GM21737 (cell line): ENCODE measurements at regions not wholly inside any gene's neighbourhood (a gene's known extent, or its start where the extent isn't known, plus 50 kb on each side); places are given as distances from the start of the nearest gene placed in this dataset.

Experiments
- ATAC-seq: cut with Tn5 transposase; IDR thresholded peaks from one replicate; pipeline ENCODE4 v1.9.1; 2021; ENCODE audit warnings: mild to moderate bottlenecking, moderate library complexity; ENCODE audit not compliant: unreplicated experiment

DNA sequence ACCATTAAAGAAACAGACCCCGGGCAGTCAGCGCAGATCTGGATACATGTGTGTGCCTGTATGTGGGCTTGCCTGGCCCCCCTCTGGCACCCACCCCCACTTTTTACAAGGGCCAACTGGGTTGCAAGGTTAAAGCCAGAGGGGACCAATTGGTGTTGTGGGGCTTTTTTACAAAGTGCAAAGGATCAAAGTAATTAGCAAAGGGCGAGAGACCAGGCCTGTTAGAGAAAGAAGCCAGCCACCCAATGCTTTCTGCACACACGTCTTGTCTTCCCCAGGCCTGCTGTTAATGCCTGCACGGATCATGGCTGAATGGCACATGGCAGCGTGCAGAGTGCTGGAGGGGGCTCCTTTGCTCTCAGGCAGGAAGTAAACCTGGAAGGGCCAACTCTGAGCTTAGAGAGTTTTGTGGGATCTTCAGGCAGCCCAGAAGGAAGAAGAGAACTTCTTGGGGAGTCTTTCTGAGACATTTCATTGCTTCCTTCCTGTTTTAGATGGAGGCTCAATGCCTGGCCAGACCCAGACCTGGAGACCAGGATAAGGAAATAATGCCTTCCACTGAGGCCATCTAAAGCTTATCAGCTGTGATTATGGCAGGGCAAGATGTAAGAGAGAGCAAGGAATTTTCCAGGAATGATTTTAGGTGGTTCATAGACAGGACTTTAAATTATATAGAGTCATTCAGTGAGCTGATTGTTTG, 523.4 kb upstream of the TBX3 start:
- no peak for ATAC-seq

DNA sequence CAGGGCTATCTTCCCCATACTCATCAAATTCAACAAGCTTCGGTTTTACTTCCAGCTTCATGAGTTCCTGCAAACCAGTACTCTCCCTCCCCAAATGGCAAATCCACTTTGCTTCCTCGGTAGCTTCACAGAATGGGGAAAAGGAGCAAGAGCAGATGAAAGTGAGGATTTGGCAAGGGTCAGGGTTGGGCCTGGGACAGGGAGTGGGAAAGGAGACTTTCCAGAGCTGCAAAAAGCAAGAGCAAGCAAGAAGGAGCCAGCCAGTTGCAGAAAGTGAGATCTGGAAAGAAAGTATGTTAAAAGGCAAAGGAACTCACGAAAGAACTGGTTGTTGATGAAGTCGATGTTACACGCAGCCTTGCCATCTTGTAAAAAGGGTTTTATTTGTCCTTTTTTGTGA, 522.8 kb upstream of the TBX3 start:
- no peak for ATAC-seq

DNA sequence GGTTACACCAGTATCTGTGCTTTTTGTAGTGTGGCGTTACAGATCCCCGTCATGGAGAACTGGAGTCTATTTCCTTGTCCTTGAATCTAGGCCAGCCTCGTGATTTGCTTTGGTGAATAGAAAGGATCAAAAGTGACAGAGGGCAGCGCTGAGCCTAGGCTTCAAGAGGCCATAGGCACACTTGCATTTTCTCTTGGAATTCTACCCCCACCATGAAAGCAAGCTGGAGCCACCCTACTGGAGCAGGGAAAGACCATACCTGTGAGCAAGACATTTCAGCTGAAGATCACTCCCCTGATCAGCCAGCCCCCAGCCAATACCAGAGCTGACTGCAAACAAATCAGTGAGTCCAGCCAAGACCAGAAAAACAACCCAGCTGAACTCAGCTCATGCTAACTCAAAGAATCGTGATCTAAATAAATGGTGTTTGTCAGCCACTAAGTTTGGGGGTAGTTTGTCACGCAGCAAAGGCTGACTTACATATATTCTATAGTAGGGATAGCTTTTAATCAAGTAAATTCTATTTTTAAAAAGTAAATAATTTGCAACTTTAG, 521.9 kb upstream of the TBX3 start:
- no peak for ATAC-seq

DNA sequence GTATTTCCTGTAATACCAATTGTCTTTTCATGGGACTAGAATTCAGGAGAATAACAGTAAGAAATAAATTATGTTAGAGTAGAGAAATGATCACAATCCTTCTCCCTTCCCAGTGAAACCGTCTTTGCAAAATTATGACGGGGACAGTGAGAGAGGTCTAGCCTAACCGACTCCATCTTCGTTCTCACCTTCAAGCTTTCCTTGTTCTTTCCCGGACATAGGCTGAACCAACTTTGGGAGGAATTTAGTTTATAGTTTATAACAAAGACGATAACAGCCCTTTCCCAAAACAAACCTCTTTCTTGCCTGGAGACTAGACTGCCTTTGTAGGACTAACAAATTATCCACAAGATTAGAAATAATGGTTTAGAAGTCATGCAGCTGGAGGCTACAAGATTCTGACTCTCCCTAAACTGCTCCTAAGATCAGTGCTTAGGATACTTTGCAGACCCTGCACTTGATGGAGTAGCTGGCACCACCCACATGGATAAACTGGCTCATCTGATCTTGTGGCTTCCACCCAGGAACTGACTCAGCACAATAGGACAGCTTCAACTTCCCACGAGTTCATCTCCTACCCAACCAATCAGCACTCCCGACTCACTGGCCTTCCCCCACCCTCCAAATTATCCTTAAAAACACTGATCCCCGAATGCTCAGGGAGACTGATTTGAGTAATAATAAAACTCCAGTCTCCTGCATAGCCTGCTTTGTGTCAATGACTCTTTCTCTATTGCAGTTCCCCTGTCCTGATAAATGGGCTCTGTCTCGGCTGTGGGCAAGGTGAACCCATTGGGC, 521.2 kb upstream of the TBX3 start:
- no peak for ATAC-seq

DNA sequence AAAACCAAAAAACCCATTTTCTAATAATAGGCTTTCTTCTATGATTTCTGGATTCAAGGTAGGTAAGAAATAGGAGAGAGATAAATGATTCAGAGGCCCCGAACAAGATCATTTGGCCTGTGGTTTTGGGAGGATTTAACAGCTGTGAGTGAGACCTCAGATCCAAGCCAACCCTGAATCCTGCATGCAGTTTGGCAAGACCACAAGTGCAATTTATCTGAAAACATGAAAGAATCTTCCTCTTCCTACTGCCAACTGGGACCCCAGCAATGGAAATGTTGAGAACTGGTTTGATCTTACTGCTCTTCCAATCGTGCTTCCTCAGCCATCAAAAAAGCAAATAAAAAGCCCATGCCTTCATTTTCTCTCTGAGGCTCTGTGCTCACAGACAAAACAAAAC, 519.7 kb upstream of the TBX3 start:
- no peak for ATAC-seq

DNA sequence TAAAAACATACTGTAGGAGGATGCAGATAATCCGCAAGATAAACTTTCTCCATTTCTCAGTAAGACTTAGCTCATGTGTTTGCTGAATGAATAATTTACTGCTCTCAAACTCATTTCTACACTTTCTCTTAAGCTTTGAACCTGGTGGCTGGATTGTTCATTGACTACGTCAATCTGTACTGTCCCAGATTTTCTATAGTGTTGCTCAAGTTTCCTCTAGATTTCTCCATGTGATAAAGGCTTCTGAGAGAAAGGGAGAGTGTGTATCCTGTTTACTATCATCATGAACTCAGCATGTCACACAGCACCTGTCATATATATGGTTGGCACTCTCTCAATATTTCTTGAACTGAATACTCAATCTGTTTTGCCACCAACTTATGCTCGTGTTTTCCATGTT, 518.0 kb upstream of the TBX3 start:
- no peak for ATAC-seq

DNA sequence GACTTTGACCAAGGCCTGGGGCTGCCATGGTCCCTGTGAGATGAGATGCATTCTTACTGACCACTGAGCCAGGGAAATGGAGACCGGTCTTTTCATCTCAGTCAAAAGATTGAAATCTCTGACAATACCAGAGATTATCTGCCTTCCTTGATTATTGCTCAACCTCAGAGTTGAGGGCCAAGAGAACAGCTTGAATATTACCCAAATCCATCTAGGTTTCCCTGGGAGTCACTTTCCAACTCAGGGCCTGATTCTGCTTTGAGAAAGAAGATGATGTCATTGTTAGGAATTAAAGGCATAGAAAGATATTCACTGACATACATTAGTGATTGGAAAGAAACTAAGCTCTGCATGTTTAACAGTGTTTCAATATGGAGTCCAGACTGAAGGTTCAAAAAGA, 515.9 kb upstream of the TBX3 start:
- ATAC-seq = no peak

DNA sequence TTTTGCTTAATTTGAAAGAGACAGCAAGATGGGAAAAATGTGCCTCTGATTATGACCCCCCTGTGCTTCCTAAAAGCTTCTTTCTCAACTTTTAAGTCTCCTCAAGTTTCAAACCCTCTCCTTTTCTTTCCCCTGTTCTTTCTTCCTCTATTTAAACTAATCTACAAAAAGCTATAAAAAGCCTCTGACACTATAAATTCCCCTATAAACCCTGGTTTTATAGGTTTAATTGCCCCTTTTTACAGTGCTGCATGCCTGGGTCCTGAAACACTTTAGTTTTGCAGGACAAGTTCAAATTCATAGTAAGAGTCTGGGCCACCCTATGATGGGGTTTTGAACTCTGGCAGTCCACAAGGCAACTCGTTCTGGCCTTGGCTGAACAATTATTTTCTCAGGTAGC, 510.9 kb upstream of the TBX3 start:
- ATAC-seq = no peak

DNA sequence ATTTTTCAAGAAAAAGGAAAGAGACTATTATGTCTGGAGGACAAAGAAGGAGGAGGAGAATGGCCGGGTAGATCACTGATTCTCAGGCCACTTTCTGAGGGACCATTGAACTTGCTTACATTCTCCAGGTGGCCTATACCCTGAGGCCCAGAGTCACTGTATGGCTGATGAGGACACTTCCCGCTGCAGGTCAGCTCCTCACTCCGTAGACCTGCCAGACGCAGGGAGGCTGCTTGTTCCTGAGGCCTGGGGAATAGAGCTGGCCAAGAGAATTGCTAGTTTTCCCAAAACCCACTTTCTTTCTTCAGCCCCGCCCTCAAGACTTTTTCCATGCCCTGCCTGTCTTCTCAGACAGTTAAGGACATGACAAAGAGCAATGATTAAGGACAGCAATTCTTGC, 510.5 kb upstream of the TBX3 start:
- no peak for ATAC-seq

DNA sequence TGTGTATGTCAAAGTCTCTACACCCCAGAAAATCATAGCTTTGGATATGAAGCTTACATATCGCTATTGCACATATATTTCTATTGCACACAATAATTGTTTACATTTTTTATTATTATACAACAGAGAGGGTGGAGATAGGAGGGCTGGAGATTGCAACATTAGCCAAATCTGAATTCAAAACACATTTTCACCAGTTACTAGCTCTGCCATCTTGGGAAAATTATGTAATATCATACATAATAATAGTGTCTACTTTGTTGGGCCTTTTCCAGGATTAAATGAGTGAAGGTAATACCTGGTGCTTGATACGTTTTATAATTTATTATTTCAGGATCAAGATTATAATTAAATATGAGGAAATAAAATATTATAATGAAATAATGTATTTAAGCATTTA, 507.4 kb upstream of the TBX3 start:
- ATAC-seq = no peak

DNA sequence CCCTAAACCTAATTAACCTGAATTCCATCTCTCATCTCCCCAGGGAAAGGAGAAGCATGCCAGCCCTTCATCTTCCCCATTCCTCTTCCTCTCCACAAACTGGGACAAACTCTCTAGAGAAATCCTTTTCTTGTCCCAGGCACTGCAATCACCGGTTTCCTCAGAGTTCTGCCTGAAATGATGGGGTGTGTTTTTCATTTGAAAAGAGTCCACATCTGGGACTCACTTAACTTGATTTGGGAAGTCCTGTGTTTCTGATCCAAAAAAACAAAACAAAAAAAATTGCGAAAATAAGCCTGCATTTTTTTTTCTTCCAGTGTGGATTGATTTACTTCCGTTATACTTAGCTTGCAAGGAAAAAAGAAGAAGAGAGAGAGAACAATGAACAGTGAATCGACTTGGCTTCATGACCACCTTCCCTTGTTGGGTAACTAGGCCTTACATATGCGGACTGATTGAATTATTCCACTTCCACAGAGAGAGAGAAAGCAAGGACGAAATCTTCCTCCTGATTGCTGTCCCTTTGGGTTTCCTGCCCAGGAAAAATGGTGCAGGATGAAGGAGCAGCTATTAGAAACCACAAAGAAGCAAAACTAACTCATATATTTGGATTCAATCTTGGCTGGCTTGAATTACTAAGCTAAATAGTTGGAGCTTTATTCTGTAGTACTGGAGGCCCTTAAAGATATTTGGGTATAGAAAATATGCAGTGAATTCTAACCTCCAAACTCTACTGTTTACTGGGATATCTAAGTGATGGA, 506.2 kb upstream of the TBX3 start:
- ATAC-seq = no peak

DNA sequence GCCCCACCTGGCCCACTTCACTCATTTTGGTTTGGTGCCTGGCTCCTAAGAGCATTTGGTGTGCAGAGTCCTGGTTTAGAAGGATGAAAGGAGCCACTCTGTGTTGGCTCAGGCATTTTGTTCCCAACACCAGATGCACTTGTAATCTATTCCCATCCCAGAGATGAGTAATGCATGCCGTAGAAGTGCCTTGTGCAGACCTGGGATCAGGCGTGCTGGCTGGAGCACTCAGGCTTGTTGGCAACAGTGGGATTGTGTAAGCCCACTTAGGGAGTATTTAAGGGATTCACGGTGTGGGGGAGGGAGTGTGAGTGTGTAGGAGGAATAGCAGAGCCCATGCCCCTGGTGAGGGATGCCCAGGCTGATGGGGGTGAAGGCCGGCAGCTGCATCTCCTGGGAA, 501.5 kb upstream of the TBX3 start:
- ATAC-seq = no peak

DNA sequence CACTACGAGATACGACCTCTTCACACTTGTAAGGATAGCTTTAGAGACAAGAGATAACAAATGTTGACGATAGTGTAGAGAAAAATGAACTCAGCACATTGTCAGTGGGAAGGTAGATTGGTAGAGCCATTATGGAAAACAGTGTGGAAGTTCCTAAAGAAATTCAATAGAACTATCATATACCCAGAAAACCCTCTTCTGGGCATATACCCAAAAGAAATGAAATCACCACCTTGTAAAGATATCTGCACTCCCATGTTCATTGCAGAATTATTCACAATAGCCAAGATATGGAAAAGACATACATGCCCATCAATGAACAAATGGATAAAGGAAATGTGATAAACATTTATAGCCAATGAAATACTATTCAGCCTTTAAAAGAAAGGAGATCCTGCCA, 499.8 kb upstream of the TBX3 start:
- no peak for ATAC-seq

DNA sequence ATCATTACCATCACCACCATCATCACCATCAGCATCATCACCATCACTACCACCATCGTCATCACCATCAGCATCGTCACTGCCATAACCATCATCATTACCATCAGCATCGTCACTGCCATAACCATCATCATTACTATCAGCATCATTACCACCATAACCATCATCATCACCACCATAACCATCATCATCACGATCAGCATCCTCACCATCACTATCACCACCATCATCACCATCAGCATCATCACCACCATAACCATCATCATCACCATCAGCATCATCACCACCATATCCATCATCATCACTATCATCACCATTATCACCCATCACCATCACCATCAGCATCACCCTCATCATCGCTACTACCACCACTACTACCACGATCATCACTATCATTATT, 493.9 kb upstream of the TBX3 start:
- ATAC-seq = no peak

DNA sequence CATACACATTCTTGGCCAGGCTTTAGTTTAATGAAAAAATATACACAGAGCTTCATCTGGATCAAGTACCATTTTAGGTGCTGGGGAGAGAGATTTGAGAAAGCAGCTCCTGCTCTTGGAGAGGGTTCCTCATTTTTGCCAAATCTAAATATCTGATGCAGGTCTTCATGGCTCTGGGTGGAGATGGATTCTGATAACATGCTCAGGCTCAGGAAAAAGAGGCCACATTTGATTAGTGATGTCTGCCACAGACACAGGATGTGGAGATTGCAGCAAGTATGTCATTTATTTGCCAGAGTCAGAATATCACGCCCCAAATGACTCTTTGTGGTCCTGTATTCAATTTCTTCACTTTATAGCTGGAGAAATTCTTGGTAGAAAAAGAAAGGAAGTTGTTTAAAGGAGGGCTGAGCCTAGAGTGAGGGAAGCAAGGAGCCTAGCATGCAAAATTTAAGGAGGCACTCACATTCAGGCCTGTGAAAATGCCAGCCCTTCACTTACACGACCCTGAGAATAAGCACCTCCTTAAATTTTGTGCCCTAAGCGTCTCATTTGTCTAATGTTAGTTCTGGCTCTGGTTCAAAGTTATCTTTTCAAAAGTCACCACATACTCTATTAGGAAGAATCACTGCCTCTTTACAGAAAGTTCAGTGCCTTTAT, 492.9 kb upstream of the TBX3 start:
- ATAC-seq = no peak

DNA sequence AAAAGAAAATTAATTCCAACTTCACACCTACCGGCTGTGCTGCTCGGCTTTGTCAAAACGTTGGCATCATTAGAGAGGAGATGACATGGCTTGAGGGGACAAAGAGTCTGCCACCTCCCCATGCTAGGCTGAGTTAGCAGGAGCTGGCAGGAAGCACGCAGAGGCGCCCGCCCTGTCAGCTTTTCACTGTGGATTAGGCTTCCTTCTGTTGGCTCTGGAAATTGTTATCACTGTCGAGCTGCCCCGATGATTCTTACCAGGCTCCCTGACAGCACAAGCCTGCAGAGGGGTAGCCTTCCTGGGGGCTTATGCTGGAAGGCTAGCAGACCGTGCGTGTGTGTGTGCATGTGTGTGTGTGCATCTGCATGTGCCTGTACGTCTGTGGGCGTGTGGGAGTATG, 490.9 kb upstream of the TBX3 start:
- no peak for ATAC-seq

DNA sequence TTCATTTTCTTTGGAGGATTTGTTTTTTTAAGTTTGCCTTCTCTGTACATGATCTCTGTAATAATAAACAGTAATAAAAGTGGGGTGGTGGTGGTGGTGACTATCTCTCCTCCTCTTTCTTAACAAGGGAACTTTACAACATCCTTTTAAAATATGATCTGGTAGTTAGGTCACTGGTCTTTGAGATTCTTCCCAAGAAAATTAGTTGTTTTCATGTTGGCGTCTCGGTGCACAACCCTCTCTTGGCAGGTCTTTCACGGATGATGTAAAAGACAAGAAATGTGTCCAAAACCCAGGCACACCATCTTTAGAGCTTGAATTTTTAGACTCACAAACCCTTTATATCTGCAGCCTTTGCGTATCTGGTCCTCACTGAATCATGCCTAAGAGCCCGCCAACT, 488.5 kb upstream of the TBX3 start:
- ATAC-seq = no peak

DNA sequence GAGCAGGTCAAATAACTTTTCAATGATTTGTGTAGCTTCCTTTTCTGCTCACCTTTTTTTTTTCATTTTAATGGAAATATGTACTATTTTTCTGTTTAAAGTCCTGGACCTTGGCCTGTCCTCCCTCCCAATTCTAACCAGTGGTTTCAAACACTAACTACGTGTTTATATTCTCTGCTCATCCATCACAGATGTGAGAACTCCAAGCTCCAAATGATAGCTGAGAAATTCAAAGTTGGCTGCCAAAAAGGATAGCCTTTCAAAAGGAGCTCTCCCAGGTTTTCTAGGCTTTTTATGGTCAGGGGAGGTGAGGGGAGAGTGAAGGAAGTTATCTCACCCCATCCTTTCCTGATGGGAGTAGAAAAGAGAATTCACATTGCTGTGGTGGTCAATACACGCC, 486.0 kb upstream of the TBX3 start:
- no peak for ATAC-seq

DNA sequence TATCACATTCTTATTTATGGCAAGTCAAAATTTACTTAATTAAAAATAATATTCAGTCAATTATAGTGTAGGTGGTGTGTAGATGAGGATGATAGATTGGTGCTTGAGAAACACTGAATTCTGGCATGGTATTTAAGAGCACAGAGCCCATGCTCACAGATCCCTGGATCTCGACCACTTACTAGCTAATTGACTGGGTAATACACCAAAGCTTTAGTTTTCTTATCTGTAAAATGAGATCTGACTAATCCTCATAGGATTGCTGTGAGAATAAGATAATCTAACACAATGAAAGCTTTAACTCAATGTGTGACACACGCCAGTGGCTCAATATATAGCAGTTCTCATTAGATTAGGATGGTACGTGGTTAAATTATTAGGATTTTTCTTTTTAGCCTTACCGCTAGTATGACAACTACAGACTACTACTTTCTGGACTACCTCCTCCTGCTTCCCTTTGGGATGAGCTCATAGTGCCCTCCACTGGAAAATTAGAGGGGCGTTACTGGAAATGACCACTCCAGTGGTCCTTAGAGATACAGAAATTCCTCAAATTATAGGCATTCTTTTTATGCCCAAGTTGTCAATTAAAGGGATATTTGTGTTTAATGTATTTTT, 482.8 kb upstream of the TBX3 start:
- no peak for ATAC-seq

DNA sequence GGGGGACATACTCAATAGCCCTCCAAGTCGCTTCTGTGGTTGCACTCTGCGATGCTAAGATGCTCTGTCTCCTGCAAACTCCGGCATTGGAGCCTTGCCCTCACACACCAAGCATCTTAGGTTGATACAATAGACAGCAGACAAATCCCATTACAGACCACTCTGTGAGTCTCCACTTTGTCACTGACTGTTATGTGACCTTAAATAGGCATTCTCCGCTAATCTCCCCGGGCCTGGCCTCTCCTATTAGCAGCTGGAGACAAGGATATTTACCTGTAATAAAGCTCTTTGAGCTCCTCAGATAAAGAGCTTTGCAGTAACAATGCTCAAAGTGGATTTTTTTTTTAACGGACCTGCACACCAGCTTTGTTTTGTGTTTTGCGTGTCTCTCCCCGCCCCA, 479.7 kb upstream of the TBX3 start:
- no peak for ATAC-seq
